Mucosa of descending colon (tissue), 3 donors: ENCODE measurements at regions not wholly inside any gene's neighbourhood (a gene's known extent, or its start where the extent isn't known, plus 50 kb on each side); places are given as distances from the start of the nearest gene placed in this dataset.

ENCODE experiments used
- ATAC-seq: fragments of 200-7000 bp; cut with Tn5 transposase; one replicate; pipeline ENCODE4 v1.9.1; 2020; ENCODE audit warnings: mild to moderate bottlenecking, moderate library complexity
- DNase-seq, 3 donors: peaks; one replicate each; pipeline ENCODE4 v3.0.0-alpha.2; 2020
- H3K36me3 ChIP-seq: fragments of 200-600 bp; one replicate; pipeline ENCODE4 v1.8.0; 2021; ENCODE audit warnings: low read depth, mild to moderate bottlenecking
- H3K4me1 ChIP-seq: fragments of 200-600 bp; one replicate; pipeline ENCODE4 v1.8.0; 2021; ENCODE audit warnings: low read depth, mild to moderate bottlenecking
- H3K4me3 ChIP-seq: fragments of 200-600 bp; one replicate; pipeline ENCODE4 v1.8.0; 2021; ENCODE audit warnings: mild to moderate bottlenecking
- H3K9me3 ChIP-seq: fragments of 200-600 bp; one replicate; pipeline ENCODE4 v1.8.0; 2021; ENCODE audit warnings: mild to moderate bottlenecking
- intact Hi-C, 2 donors: fragments of 100-400 bp; cut with DNase I in 1 of 2; cut with micrococcal nuclease in 1 of 2; formaldehyde crosslinking; loops; one replicate each; pipeline versions ENCODE4 v1.11.0 to v1.11.1; 2022; cut with DNase I, micrococcal nuclease
- TF ChIP-seq, protein P1 (sequence below): fragments of 200-600 bp; IDR thresholded peaks from one replicate; pipeline ENCODE4 v1.8.0; 2022; ENCODE audit warnings: antibody characterized with exemption, mild to moderate bottlenecking
- donor health status: DM: no; HTN: no; CAD: no; lungs with moderate emphysema.
- donor health status: DM: no; HTN: no; CAD: no.
- donor health status: DM: no; HTN: yes; CAD: no.

- Histone ChIP-seq H3K4me3 (no peak overlapping the region), H3K9me3 (no peaks in the 10 kb centered on the region), H3K36me3 (no peaks in the 10 kb centered on the region), H3K4me1 (no peaks in the 10 kb centered on the region)
- ATAC-seq (no peak), DNase-seq (no peak)
- TF ChIP-seq, protein P1, sequence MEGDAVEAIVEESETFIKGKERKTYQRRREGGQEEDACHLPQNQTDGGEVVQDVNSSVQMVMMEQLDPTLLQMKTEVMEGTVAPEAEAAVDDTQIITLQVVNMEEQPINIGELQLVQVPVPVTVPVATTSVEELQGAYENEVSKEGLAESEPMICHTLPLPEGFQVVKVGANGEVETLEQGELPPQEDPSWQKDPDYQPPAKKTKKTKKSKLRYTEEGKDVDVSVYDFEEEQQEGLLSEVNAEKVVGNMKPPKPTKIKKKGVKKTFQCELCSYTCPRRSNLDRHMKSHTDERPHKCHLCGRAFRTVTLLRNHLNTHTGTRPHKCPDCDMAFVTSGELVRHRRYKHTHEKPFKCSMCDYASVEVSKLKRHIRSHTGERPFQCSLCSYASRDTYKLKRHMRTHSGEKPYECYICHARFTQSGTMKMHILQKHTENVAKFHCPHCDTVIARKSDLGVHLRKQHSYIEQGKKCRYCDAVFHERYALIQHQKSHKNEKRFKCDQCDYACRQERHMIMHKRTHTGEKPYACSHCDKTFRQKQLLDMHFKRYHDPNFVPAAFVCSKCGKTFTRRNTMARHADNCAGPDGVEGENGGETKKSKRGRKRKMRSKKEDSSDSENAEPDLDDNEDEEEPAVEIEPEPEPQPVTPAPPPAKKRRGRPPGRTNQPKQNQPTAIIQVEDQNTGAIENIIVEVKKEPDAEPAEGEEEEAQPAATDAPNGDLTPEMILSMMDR = no peak
- intact Hi-C loops = no loop called here
These were observed 225.2 kb upstream of the TSHZ3 start for GRCh38 chr19:31574251-31574973.

DNA sequence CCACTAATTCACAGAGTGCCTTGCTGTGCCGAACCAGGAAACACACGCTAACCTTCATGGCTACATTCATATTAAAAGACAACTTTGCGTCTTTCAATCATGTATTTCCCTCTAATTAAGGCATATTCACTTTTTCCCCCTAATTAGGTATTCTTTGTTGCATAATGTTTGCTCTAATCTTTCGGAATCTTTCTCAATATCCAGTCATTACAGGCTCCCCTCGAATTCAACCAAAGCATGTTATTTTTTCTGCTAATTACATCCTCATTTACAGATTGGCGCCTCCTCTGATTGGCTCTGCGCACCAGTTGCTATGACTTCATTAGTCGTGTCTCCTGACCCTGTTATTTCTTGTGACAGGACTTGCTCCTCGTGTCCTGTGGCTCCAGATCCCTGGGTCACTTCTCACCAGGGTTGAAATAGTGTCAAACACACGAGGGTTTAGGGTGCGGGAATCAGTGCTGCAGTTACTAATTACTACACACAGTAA lies 226.7 kb upstream of the TSHZ3 start:
- Histone ChIP-seq H3K9me3 (no peaks in the 10 kb centered on the region), H3K4me3 (no peak overlapping the region), H3K4me1 (no peaks in the 10 kb centered on the region), H3K36me3 (no peaks in the 10 kb centered on the region)
- ATAC-seq = no peak
- TF ChIP-seq, protein P1 = no peak
- DNase-seq = no peak
- intact Hi-C loops = no loop called here

- no peaks in the 10 kb centered on the region for H3K4me1 ChIP-seq
- no peak for DNase-seq
- TF ChIP-seq, protein P1 = no peak
- no peak for ATAC-seq
- H3K9me3 ChIP-seq = no peaks in the 10 kb centered on the region
- intact Hi-C loops = no loop called here
- H3K4me3 ChIP-seq = no peak overlapping the region
- H3K36me3 ChIP-seq = no peaks in the 10 kb centered on the region
These were observed 229.1 kb upstream of the TSHZ3 start for GRCh38 chr19:31578326-31578725.

GRCh38 chr19:31583148-31583547 lies 233.9 kb upstream of the TSHZ3 start:
- intact Hi-C loops = no loop called here
- H3K36me3 ChIP-seq = no peaks in the 10 kb centered on the region
- no peaks in the 10 kb centered on the region for H3K9me3 ChIP-seq
- TF ChIP-seq, protein P1 = no peak
- no peaks in the 10 kb centered on the region for H3K4me1 ChIP-seq
- no peak overlapping the region for H3K4me3 ChIP-seq
- DNase-seq = no peak
- no peak for ATAC-seq

GRCh38 chr19:31586282-31586681 lies 237.0 kb upstream of the TSHZ3 start:
- no peaks in the 10 kb centered on the region for H3K9me3 ChIP-seq
- intact Hi-C loops = no loop called here
- H3K4me1 ChIP-seq = no peaks in the 10 kb centered on the region
- TF ChIP-seq, protein P1 = no peak
- no peak overlapping the region for H3K4me3 ChIP-seq
- ATAC-seq (no peak), DNase-seq (no peak)
- H3K36me3 ChIP-seq = no peaks in the 10 kb centered on the region
